SK-N-SH treated with all-trans-retinoic acid at 6 μM for 48 hours (cell line): ENCODE measurements at regions not wholly inside any gene's neighbourhood (a gene's known extent, or its start where the extent isn't known, plus 50 kb on each side); places are given as distances from the start of the nearest gene placed in this dataset.

Source experiments
- ARNTL ChIP-seq: fragments of 450-650 bp; formaldehyde crosslinking; IDR thresholded peaks from 2 replicates; pipeline ENCODE4 v1.5.0; 2020; ENCODE audit warnings: low read depth, mild to moderate bottlenecking, moderate library complexity, borderline replicate concordance
- BACH2 ChIP-seq: fragments of 250-450 bp; sonication (Bioruptor Pico); IDR thresholded peaks from 2 replicates; pipeline ENCODE4 v1.9.0; 2021; ENCODE audit warnings: mild to moderate bottlenecking, borderline replicate concordance
- ESRRG ChIP-seq: fragments of 250-450 bp; sonication (Bioruptor Pico); IDR thresholded peaks from 2 replicates; pipeline ENCODE4 v1.6.1; 2021; ENCODE audit warnings: mild to moderate bottlenecking
- TOX ChIP-seq: fragments of 250-450 bp; sonication (Bioruptor Pico); IDR thresholded peaks from 2 replicates; pipeline ENCODE4 v1.8.0; 2021; ENCODE audit warnings: mild to moderate bottlenecking, moderate library complexity, borderline replicate concordance
- TF ChIP-seq, protein P1 (sequence below): fragments of 250-450 bp; sonication (Bioruptor Pico); IDR thresholded peaks from 2 replicates; pipeline ENCODE4 v1.8.0; 2020; ENCODE audit warnings: mild to moderate bottlenecking, moderate library complexity, borderline replicate concordance

DNA sequence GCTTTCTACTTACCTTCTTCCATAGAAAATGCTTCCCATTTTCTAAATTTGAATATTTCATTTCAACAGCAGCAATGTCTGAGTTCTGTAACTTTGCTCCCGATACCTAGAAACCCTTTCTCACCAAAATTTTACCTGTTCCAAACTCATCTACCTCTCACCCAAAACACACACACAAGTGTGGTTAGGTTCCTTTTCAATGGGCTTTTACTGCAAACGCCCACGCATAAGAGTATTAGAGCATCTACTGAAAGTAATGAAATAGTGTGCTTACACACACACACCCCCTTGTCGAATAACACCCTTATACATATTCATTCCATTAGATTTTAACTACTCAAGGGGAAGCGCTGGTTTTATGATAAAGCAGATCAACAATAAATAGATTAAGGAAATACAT lies 610.3 kb upstream of the AADAT start:
- TF ChIP-seq TOX = no peak
- no peak for TF ChIP-seq ESRRG
- TF ChIP-seq BACH2 (CRISPR knock-in tag) = no peak
- TF ChIP-seq ARNTL (CRISPR knock-in tag) = no peak
- TF ChIP-seq, protein P1, sequence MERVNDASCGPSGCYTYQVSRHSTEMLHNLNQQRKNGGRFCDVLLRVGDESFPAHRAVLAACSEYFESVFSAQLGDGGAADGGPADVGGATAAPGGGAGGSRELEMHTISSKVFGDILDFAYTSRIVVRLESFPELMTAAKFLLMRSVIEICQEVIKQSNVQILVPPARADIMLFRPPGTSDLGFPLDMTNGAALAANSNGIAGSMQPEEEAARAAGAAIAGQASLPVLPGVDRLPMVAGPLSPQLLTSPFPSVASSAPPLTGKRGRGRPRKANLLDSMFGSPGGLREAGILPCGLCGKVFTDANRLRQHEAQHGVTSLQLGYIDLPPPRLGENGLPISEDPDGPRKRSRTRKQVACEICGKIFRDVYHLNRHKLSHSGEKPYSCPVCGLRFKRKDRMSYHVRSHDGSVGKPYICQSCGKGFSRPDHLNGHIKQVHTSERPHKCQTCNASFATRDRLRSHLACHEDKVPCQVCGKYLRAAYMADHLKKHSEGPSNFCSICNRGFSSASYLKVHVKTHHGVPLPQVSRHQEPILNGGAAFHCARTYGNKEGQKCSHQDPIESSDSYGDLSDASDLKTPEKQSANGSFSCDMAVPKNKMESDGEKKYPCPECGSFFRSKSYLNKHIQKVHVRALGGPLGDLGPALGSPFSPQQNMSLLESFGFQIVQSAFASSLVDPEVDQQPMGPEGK = no peak
